Inferior parietal cortex (tissue), 1 donor: ENCODE measurements at regions not wholly inside any gene's neighbourhood (a gene's known extent, or its start where the extent isn't known, plus 50 kb on each side); places are given as distances from the start of the nearest gene placed in this dataset.
"Not testable (repeated sequence)": the region's sequence is repeated elsewhere in the genome, so short reads cannot be mapped to it uniquely, and the experiment has no call there.

ENCODE experiments used
- DNase-seq: peaks from one replicate; pipeline ENCODE4 v3.0.0-alpha.2; 2016; ENCODE audit errors: extremely low spot score

- no peak for DNase-seq
These were observed 497.6 kb downstream of the STIM2 start for GRCh38 chr4:27358269-27358668.

GRCh38 chr4:27360131-27360530, 499.5 kb downstream of the STIM2 start:
- DNase-seq = no peak

- DNase-seq = peak; percentile 48
These were observed 500.2 kb downstream of the STIM2 start for GRCh38 chr4:27360790-27361267.

GRCh38 chr4:27364509-27364908, 503.9 kb downstream of the STIM2 start:
- no peak for DNase-seq

GRCh38 chr4:27366104-27366823, 505.6 kb downstream of the STIM2 start:
- DNase-seq = no peak

GRCh38 chr4:27368781-27369180, 508.1 kb downstream of the STIM2 start:
- no peak for DNase-seq

- DNase-seq = no peak
These were observed 521.2 kb downstream of the STIM2 start for GRCh38 chr4:27381815-27382214.

- DNase-seq = no peak
These were observed 527.1 kb downstream of the STIM2 start for GRCh38 chr4:27387711-27388110.

- DNase-seq = no peak
These were observed 537.2 kb downstream of the STIM2 start for GRCh38 chr4:27397886-27398285.

GRCh38 chr4:27398631-27399310, 538.1 kb downstream of the STIM2 start:
- no peak for DNase-seq

GRCh38 chr4:27407616-27408015, 547.0 kb downstream of the STIM2 start:
- DNase-seq = no peak

- DNase-seq = no peak
These were observed 552.0 kb downstream of the STIM2 start for GRCh38 chr4:27412613-27413012.

GRCh38 chr4:27414887-27415731, 554.5 kb downstream of the STIM2 start:
- DNase-seq = no peak

- no peak for DNase-seq
These were observed 568.0 kb downstream of the STIM2 start for GRCh38 chr4:27428661-27429060.

- no peak for DNase-seq
These were observed 568.8 kb downstream of the STIM2 start for GRCh38 chr4:27429364-27429871.

GRCh38 chr4:27442146-27442545, 581.5 kb downstream of the STIM2 start:
- no peak for DNase-seq

GRCh38 chr4:27442661-27443060, 582.0 kb downstream of the STIM2 start:
- not testable (repeated sequence) for DNase-seq

GRCh38 chr4:27463816-27464215, 603.2 kb downstream of the STIM2 start:
- DNase-seq = no peak

- no peak for DNase-seq
These were observed 606.7 kb downstream of the STIM2 start for GRCh38 chr4:27467351-27467750.

GRCh38 chr4:27472364-27472763, 611.7 kb downstream of the STIM2 start:
- no peak for DNase-seq

GRCh38 chr4:27474691-27475090, 614.0 kb downstream of the STIM2 start:
- no peak for DNase-seq

- no peak for DNase-seq
These were observed 623.6 kb downstream of the STIM2 start for GRCh38 chr4:27484216-27484615.
